WTC11 (cell line): ENCODE measurements at regions not wholly inside any gene's neighbourhood (a gene's known extent, or its start where the extent isn't known, plus 50 kb on each side); places are given as distances from the start of the nearest gene placed in this dataset.
A peak's percentile ranks its signal among the peaks of the same experiment; 100 is the strongest.

Experiments
- ATF1 ChIP-seq: sonication (generic); formaldehyde crosslinking; IDR thresholded peaks from 2 replicates; pipeline ENCODE4 v1.8.1; 2023; ENCODE audit warnings: mild to moderate bottlenecking, moderate library complexity, missing genetic modification reagents
- CBFB ChIP-seq: sonication (generic); formaldehyde crosslinking; IDR thresholded peaks from 2 replicates; pipeline ENCODE4 v1.8.1; 2022; ENCODE audit warnings: mild to moderate bottlenecking, low read depth, missing genetic modification reagents
- CREB1 ChIP-seq: sonication (generic); formaldehyde crosslinking; IDR thresholded peaks from 2 replicates; pipeline ENCODE4 v1.8.0; 2023; ENCODE audit warnings: mild to moderate bottlenecking, missing genetic modification reagents
- CREM ChIP-seq: sonication (generic); formaldehyde crosslinking; IDR thresholded peaks from 2 replicates; pipeline ENCODE4 v1.8.1; 2022; ENCODE audit warnings: mild to moderate bottlenecking, missing genetic modification reagents, moderate library complexity
- ESRRA ChIP-seq: sonication (generic); formaldehyde crosslinking; IDR thresholded peaks from 2 replicates; pipeline ENCODE4 v1.8.1; 2022; ENCODE audit warnings: mild to moderate bottlenecking, missing genetic modification reagents, borderline replicate concordance
- FOXK1 ChIP-seq: sonication (generic); formaldehyde crosslinking; IDR thresholded peaks from 2 replicates; pipeline ENCODE4 v1.8.0; 2022; ENCODE audit warnings: mild to moderate bottlenecking, moderate library complexity, missing genetic modification reagents
- GRHL2 ChIP-seq: fragments of 250-450 bp; sonication (Bioruptor Pico); IDR thresholded peaks from 2 replicates; pipeline ENCODE4 v1.8.0; 2022; ENCODE audit warnings: mild to moderate bottlenecking, moderate library complexity; ENCODE audit not compliant: insufficient replicate concordance, severe bottlenecking
- JAZF1 ChIP-seq: fragments of 250-450 bp; sonication (Bioruptor Pico); IDR thresholded peaks from 2 replicates; pipeline ENCODE4 v1.9.0; 2021; ENCODE audit warnings: moderate library complexity, mild to moderate bottlenecking, inconsistent platforms
- NFE2L1 ChIP-seq: sonication (generic); formaldehyde crosslinking; IDR thresholded peaks from 2 replicates; pipeline ENCODE4 v1.8.1; 2023; ENCODE audit warnings: missing genetic modification reagents
- NR1H2 ChIP-seq: sonication (generic); formaldehyde crosslinking; IDR thresholded peaks from 2 replicates; pipeline ENCODE4 v1.9.0; 2021; ENCODE audit warnings: mild to moderate bottlenecking, moderate library complexity, missing genetic modification reagents
- NR3C1 ChIP-seq: sonication (generic); formaldehyde crosslinking; conservative IDR thresholded peaks from 2 replicates; pipeline ENCODE4 v1.8.1; 2023; ENCODE audit warnings: low read depth, mild to moderate bottlenecking, missing genetic modification reagents
- PRRX2 ChIP-seq: fragments of 250-450 bp; sonication (Bioruptor Pico); IDR thresholded peaks from 2 replicates; pipeline ENCODE4 v1.8.0; 2021; ENCODE audit warnings: mild to moderate bottlenecking
- RELA ChIP-seq: sonication (generic); formaldehyde crosslinking; IDR thresholded peaks from 2 replicates; pipeline ENCODE4 v1.8.1; 2022; ENCODE audit warnings: missing genetic modification reagents, mild to moderate bottlenecking, borderline replicate concordance
- RORB ChIP-seq: fragments of 250-450 bp; sonication (Bioruptor Pico); IDR thresholded peaks from 2 replicates; pipeline ENCODE4 v1.9.0; 2021; ENCODE audit warnings: mild to moderate bottlenecking
- SMAD3 ChIP-seq: sonication (generic); formaldehyde crosslinking; IDR thresholded peaks from 2 replicates; pipeline ENCODE4 v1.8.0; 2022; ENCODE audit warnings: missing genetic modification reagents, mild to moderate bottlenecking, borderline replicate concordance
- SMAD4 ChIP-seq: sonication (generic); formaldehyde crosslinking; IDR thresholded peaks from 2 replicates; pipeline ENCODE4 v1.8.0; 2022; ENCODE audit warnings: mild to moderate bottlenecking, missing genetic modification reagents
- TP53 ChIP-seq: sonication (generic); formaldehyde crosslinking; IDR thresholded peaks from 2 replicates; pipeline ENCODE4 v1.8.1; 2023; ENCODE audit warnings: mild to moderate bottlenecking, missing genetic modification reagents
- ZNF263 ChIP-seq: sonication (generic); formaldehyde crosslinking; IDR thresholded peaks from 2 replicates; pipeline ENCODE4 v1.8.1; 2022; ENCODE audit warnings: low read depth, mild to moderate bottlenecking, moderate library complexity, missing genetic modification reagents
- ZNF416 ChIP-seq: fragments of 250-450 bp; sonication (Bioruptor Pico); IDR thresholded peaks from 2 replicates; pipeline ENCODE4 v1.9.0; 2021; ENCODE audit warnings: mild to moderate bottlenecking, inconsistent platforms
- TF ChIP-seq, protein P1 (sequence below): sonication (generic); formaldehyde crosslinking; IDR thresholded peaks from 2 replicates; pipeline ENCODE4 v1.8.1; 2022; ENCODE audit warnings: low read depth, mild to moderate bottlenecking, moderate library complexity, missing genetic modification reagents, borderline replicate concordance
- TF ChIP-seq, protein P2 (sequence below): fragments of 200-600 bp; IDR thresholded peaks from 2 replicates; pipeline ENCODE4 v1.8.0; 2022; ENCODE audit warnings: antibody characterized with exemption
- TF ChIP-seq, protein P3 (sequence below): sonication (generic); formaldehyde crosslinking; conservative IDR thresholded peaks from 2 replicates; pipeline ENCODE4 v1.8.1; 2022; ENCODE audit warnings: mild to moderate bottlenecking, missing genetic modification reagents
- TF ChIP-seq, protein P4 (sequence below): sonication (generic); formaldehyde crosslinking; IDR thresholded peaks from 2 replicates; pipeline ENCODE4 v1.8.1; 2023; ENCODE audit warnings: mild to moderate bottlenecking, missing genetic modification reagents, moderate library complexity
- TF ChIP-seq, protein P5 (sequence below): fragments of 250-450 bp; sonication (Bioruptor Pico); IDR thresholded peaks from 2 replicates; pipeline ENCODE4 v1.9.0; 2021; ENCODE audit warnings: moderate library complexity, mild to moderate bottlenecking, inconsistent platforms, borderline replicate concordance
- TF ChIP-seq, protein P6 (sequence below): sonication (generic); formaldehyde crosslinking; IDR thresholded peaks from 2 replicates; pipeline ENCODE4 v1.8.0; 2022; ENCODE audit warnings: mild to moderate bottlenecking, missing genetic modification reagents
- TF ChIP-seq, protein P7 (sequence below): sonication (generic); formaldehyde crosslinking; IDR thresholded peaks from 2 replicates; pipeline ENCODE4 v1.8.0; 2023; ENCODE audit warnings: mild to moderate bottlenecking, missing genetic modification reagents
- TF ChIP-seq, protein P8 (sequence below): sonication (generic); formaldehyde crosslinking; IDR thresholded peaks from 2 replicates; pipeline ENCODE4 v1.8.1; 2022; ENCODE audit warnings: mild to moderate bottlenecking, missing genetic modification reagents, moderate library complexity, borderline replicate concordance
- TF ChIP-seq, protein P9 (sequence below): sonication (generic); formaldehyde crosslinking; IDR thresholded peaks from 2 replicates; pipeline ENCODE4 v1.8.1; 2022; ENCODE audit warnings: low read depth, missing genetic modification reagents, borderline replicate concordance

DNA sequence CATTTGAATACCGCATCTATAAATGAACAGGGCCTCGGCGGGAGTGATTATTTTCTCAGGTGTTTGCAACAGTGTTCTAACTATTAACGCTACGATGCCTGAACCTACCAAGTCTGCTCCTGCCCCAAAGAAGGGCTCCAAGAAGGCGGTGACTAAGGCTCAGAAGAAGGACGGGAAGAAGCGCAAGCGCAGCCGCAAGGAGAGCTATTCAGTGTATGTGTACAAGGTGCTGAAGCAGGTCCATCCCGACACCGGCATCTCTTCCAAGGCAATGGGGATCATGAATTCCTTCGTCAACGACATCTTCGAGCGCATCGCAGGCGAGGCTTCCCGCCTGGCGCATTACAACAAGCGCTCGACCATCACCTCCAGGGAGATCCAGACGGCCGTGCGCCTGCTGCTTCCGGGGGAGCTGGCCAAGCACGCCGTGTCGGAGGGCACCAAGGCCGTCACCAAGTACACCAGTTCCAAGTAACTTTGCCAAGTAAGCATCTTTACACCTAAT, 70.9 kb downstream of the HFE start (continued):
- peak; percentile 82 for TF ChIP-seq RELA (CRISPR knock-in tag)
- peak; percentile 85; the same call in 1 of the 2 replicates for TF ChIP-seq SMAD3 (CRISPR knock-in tag)
- no peak for TF ChIP-seq RORB (CRISPR knock-in tag)
- no peak for TF ChIP-seq JAZF1 (CRISPR knock-in tag)
- no peak for TF ChIP-seq GRHL2 (CRISPR knock-in tag)
- TF ChIP-seq, protein P1, sequence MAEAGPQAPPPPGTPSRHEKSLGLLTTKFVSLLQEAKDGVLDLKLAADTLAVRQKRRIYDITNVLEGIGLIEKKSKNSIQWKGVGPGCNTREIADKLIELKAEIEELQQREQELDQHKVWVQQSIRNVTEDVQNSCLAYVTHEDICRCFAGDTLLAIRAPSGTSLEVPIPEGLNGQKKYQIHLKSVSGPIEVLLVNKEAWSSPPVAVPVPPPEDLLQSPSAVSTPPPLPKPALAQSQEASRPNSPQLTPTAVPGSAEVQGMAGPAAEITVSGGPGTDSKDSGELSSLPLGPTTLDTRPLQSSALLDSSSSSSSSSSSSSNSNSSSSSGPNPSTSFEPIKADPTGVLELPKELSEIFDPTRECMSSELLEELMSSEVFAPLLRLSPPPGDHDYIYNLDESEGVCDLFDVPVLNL = 0 out of 2 replicates have a peak, but pooled peaks have one; percentile 28
- TF ChIP-seq, protein P2, sequence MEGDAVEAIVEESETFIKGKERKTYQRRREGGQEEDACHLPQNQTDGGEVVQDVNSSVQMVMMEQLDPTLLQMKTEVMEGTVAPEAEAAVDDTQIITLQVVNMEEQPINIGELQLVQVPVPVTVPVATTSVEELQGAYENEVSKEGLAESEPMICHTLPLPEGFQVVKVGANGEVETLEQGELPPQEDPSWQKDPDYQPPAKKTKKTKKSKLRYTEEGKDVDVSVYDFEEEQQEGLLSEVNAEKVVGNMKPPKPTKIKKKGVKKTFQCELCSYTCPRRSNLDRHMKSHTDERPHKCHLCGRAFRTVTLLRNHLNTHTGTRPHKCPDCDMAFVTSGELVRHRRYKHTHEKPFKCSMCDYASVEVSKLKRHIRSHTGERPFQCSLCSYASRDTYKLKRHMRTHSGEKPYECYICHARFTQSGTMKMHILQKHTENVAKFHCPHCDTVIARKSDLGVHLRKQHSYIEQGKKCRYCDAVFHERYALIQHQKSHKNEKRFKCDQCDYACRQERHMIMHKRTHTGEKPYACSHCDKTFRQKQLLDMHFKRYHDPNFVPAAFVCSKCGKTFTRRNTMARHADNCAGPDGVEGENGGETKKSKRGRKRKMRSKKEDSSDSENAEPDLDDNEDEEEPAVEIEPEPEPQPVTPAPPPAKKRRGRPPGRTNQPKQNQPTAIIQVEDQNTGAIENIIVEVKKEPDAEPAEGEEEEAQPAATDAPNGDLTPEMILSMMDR = no peak
- TF ChIP-seq, protein P3, sequence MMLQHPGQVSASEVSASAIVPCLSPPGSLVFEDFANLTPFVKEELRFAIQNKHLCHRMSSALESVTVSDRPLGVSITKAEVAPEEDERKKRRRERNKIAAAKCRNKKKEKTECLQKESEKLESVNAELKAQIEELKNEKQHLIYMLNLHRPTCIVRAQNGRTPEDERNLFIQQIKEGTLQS (CRISPR knock-in tag) = no peak; the same call in 1 of the 2 replicates
- no peak for TF ChIP-seq TP53 (CRISPR knock-in tag)
- TF ChIP-seq, protein P4, sequence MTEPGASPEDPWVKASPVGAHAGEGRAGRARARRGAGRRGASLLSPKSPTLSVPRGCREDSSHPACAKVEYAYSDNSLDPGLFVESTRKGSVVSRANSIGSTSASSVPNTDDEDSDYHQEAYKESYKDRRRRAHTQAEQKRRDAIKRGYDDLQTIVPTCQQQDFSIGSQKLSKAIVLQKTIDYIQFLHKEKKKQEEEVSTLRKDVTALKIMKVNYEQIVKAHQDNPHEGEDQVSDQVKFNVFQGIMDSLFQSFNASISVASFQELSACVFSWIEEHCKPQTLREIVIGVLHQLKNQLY = peak; percentile 54; the same call in 1 of the 2 replicates
- TF ChIP-seq, protein P5, sequence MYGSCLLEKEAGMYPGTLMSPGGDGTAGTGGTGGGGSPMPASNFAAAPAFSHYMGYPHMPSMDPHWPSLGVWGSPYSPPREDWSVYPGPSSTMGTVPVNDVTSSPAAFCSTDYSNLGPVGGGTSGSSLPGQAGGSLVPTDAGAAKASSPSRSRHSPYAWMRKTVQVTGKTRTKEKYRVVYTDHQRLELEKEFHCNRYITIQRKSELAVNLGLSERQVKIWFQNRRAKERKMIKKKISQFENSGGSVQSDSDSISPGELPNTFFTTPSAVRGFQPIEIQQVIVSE (CRISPR knock-in tag) = no peak
- peak; percentile 33; the same call in 1 of the 2 replicates for TF ChIP-seq CREM (CRISPR knock-in tag)
- peak; percentile 69; the same call in 1 of the 2 replicates for TF ChIP-seq ATF1 (CRISPR knock-in tag)
- no peak for TF ChIP-seq CBFB (CRISPR knock-in tag)
- TF ChIP-seq NFE2L1 (CRISPR knock-in tag) = peak; percentile 60; the same call in 1 of the 2 replicates
- TF ChIP-seq, protein P6, sequence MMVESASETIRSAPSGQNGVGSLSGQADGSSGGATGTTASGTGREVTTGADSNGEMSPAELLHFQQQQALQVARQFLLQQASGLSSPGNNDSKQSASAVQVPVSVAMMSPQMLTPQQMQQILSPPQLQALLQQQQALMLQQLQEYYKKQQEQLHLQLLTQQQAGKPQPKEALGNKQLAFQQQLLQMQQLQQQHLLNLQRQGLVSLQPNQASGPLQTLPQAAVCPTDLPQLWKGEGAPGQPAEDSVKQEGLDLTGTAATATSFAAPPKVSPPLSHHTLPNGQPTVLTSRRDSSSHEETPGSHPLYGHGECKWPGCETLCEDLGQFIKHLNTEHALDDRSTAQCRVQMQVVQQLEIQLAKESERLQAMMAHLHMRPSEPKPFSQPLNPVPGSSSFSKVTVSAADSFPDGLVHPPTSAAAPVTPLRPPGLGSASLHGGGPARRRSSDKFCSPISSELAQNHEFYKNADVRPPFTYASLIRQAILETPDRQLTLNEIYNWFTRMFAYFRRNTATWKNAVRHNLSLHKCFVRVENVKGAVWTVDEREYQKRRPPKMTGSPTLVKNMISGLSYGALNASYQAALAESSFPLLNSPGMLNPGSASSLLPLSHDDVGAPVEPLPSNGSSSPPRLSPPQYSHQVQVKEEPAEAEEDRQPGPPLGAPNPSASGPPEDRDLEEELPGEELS (CRISPR knock-in tag) = no peak
- TF ChIP-seq, protein P7, sequence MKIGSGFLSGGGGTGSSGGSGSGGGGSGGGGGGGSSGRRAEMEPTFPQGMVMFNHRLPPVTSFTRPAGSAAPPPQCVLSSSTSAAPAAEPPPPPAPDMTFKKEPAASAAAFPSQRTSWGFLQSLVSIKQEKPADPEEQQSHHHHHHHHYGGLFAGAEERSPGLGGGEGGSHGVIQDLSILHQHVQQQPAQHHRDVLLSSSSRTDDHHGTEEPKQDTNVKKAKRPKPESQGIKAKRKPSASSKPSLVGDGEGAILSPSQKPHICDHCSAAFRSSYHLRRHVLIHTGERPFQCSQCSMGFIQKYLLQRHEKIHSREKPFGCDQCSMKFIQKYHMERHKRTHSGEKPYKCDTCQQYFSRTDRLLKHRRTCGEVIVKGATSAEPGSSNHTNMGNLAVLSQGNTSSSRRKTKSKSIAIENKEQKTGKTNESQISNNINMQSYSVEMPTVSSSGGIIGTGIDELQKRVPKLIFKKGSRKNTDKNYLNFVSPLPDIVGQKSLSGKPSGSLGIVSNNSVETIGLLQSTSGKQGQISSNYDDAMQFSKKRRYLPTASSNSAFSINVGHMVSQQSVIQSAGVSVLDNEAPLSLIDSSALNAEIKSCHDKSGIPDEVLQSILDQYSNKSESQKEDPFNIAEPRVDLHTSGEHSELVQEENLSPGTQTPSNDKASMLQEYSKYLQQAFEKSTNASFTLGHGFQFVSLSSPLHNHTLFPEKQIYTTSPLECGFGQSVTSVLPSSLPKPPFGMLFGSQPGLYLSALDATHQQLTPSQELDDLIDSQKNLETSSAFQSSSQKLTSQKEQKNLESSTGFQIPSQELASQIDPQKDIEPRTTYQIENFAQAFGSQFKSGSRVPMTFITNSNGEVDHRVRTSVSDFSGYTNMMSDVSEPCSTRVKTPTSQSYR (CRISPR knock-in tag) = peak; percentile 71
- no peak for TF ChIP-seq NR1H2 (CRISPR knock-in tag)
- TF ChIP-seq, protein P8, sequence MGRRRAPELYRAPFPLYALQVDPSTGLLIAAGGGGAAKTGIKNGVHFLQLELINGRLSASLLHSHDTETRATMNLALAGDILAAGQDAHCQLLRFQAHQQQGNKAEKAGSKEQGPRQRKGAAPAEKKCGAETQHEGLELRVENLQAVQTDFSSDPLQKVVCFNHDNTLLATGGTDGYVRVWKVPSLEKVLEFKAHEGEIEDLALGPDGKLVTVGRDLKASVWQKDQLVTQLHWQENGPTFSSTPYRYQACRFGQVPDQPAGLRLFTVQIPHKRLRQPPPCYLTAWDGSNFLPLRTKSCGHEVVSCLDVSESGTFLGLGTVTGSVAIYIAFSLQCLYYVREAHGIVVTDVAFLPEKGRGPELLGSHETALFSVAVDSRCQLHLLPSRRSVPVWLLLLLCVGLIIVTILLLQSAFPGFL (CRISPR knock-in tag) = peak; percentile 92
- TF ChIP-seq FOXK1 = peak; percentile 37; the same call in 1 of the 2 replicates
- TF ChIP-seq ZNF416 (CRISPR knock-in tag) = no peak; the same call in 1 of the 2 replicates
- TF ChIP-seq CREB1 (CRISPR knock-in tag) = peak; percentile 79
- TF ChIP-seq NR3C1 (CRISPR knock-in tag) = no peak
- peak; percentile 41; the same call in 1 of the 2 replicates for TF ChIP-seq PRRX2
- TF ChIP-seq, protein P9, sequence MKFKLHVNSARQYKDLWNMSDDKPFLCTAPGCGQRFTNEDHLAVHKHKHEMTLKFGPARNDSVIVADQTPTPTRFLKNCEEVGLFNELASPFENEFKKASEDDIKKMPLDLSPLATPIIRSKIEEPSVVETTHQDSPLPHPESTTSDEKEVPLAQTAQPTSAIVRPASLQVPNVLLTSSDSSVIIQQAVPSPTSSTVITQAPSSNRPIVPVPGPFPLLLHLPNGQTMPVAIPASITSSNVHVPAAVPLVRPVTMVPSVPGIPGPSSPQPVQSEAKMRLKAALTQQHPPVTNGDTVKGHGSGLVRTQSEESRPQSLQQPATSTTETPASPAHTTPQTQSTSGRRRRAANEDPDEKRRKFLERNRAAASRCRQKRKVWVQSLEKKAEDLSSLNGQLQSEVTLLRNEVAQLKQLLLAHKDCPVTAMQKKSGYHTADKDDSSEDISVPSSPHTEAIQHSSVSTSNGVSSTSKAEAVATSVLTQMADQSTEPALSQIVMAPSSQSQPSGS = no peak
- peak; percentile 55 for TF ChIP-seq ZNF263
- TF ChIP-seq SMAD4 (CRISPR knock-in tag) = peak; percentile 93
- TF ChIP-seq ESRRA = peak; percentile 89
